Fibroblast of upper back skin (primary cell): ENCODE measurements at regions not wholly inside any gene's neighbourhood (a gene's known extent, or its start where the extent isn't known, plus 50 kb on each side); places are given as distances from the start of the nearest gene placed in this dataset.

Experiments
- DNase-seq: peaks from one replicate; pipeline ENCODE4 v3.0.0-alpha.2; 2013

DNA sequence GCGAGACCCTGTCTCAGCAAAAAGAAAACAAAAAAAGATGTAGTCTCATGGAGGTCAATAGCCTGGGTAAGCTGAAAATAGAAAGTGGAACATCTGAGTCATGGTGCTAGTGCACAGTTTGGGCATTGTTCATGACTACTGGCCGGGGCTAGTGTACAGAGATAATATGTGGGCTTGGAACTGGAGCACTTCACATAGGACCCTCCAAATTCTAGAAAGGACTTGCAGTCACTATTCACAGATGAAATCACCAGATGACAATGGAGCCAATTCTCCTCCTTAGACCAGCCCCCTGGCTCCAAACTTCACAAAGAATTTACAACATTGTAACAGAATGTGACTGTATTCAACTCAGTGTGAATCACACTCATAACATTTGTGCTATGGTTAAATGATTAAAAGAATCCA, 367.8 kb upstream of the SLC7A11 start:
- DNase-seq: peak; percentile 78

DNA sequence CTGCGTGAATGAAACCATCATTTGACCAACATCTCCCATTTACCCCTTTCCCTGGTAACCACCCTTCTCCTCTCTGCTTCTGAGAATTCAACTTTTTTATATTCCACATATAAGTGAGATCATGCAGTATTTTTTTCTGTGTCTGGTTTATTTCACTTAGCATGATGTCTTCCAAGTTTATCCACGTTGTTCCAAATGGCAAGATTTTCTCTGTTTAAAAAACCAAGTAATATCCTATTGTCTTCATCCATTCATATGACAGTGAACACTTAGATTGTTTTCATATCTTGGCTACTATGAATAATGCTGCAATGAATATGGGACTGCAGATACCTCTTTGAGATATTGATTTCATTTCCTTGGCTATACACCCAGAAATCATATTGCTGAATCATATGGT, 362.4 kb upstream of the SLC7A11 start:
- DNase-seq: no peak

DNA sequence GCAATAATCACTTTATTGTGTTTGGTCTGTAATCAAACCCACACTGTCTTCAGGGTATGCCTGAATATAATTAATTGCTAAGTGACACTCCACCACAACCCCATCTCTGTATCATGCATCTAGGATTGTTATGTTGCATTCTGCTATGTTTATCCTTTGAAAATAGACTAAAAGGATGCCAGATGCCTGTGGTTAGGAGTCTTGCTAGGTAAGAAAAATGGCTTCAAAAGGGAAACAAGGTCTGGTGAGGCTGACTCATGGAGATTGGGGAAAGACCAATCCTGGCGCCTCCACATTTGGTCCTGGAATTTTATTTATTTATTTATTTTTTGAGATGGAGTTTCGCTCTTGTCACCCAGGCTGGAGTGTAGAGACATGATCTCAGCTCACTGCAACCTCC, 360.5 kb upstream of the SLC7A11 start:
- DNase-seq: peak; percentile 55

DNA sequence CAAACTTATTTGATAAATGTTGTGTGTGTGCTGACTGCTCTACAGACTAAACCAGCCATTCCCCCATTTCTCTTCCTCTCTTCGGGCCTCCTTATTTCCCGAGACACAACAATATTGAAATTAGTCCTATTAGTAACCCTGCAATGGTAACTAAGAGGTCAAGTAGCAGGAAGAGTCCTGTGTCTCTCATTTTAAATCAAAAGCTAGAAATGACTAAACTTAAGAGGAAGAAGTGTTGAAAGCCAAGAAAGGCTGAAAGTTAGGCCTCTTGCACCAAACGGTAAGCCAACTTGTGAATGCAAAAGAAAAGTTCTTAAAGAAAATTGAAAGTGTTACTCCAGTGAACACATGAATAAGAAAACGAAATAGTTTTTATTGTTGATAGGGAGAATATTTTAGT, 357.8 kb upstream of the SLC7A11 start:
- no peak for DNase-seq

DNA sequence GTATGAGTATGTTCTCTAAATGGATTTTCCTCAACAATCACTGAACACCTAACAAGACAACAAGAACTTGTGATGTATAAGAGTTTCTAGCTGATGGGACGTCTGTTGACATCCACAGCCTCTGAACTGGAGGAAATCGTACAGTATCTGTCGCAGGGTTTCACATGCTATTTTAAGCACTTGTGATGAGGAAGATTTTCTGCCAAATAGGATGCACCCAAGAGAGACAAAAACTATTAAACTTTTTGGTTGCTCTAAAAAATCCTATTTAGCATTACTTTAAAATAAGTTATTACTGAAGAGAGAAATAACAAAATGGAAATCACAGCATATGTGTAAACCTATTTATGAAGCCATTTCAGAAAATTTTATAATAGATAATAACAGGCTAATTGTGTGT, 356.1 kb upstream of the SLC7A11 start:
- DNase-seq: no peak

DNA sequence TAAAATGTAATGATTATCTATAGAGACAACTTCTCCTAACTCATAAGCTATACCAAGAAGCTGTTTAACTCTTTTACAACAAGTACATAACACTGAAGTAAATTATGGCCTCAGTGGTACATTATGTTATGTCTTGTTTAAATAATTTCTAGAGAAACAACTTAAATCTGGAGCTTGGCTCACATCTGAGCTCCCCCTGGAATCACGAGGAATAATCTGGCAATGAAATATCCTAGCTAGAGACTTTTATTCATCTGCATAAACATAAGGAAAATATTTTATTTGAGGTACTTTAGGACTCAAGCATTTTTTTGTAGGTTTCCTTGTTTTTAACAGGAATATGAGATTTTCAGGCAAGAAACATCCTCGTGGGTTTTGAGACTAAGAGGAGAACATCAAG, 354.7 kb upstream of the SLC7A11 start:
- DNase-seq: no peak

DNA sequence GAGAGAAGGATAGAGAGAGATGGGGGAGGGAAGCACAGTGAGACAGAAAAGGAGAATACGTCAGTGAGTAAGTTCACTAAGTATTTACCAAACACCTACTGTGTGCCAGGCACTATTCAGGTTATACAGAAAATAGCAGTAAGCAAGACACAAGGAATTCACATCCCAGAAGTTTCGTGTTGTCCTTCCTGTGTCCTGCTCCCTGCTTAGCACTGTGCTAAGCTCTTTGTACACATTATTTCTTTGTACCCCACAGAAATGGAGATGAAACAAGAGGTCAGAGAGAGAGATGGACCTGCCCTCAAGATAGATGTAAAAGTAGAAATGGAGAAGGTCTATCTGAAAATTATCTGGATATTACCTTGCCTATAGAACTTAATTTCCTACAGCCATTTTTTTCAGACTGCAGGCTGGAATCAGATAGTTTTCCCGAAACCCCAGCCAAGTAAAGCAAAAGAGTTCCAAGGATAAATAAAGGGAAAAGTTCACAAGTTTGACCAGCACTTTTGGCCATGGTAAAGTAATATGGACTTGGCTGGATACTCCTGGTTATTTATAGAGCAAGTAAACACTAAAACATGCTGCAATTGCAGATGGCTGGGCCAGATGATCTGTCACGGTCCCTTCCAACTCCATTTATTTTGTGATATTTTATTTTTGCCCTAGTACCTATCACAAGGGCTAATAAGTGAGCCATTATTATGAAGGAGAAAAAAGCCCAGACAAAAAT, 353.7 kb upstream of the SLC7A11 start:
- peak; percentile 5 for DNase-seq

DNA sequence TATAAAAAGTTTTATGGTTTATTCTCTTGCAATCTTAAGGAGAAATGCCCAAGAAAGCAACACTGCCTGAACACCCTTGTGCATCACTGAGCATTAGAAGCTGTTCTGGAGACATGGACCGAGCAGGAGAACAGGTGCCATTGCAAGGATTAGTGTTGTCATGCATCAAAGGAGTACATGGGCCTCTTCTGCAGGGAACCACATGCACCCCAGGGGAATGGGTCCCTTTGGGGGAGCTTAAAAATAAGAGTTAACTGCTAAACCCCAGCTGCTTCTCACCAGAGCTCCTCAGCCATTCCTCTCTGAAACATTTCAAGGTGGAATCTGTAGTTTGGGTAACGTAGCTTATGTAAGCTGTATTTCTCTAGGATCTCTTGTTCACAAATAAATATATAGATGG, 353.0 kb upstream of the SLC7A11 start:
- no peak for DNase-seq

DNA sequence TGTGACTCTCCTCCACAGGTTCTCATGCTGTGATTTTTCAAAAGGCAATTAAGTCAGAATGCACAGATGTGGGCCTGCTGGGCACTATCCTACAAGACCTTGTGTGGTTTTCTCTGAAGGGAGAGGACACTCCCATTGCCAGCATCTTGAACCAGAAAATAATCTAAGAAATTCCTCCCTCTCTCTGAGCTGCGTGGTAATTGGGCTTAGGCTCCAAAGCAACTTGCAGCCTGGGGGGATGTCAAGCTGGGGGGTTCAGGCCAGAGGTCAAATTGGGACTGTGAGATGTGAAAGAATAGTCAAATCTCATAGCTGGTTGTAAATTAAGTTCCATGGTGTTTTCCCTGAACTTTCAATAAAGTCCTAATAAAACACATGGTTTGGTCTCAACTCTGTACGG, 350.6 kb upstream of the SLC7A11 start:
- DNase-seq: no peak

DNA sequence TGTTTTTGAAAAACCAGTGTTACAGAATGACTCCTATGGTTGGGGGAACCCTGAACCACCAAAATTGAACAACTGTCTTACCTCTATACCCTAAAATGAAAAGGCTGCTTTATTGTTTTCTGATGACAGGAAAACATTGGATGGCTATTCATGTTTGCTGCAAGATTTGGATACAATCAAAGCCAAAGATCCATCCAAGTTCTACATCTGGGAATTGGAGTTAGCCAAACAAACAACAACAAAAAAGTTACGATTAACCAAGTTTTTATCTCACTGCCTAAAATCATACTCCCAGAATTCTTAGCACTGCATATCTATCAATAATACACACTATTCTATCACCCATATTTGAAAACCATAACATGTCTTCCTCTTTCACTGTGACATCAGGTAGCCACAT, 349.7 kb upstream of the SLC7A11 start:
- DNase-seq: no peak

DNA sequence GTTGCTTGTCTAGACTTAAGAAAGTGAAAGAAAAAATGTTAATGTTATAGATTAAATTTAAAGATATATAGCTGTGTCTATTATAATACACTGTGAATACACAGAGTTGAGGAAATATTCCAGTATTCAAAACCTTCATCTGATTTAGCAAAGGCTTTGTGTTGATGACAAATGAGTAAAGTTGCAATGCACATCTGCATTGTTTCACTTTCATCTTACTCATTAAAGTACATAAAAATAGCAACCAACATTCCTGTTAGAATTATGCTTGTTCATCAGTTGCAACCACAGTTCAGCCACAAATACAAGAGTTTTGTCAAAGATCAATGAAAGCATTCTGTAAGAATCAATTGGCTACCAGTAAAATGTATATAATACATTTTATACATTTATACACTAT, 346.4 kb upstream of the SLC7A11 start:
- no peak for DNase-seq

DNA sequence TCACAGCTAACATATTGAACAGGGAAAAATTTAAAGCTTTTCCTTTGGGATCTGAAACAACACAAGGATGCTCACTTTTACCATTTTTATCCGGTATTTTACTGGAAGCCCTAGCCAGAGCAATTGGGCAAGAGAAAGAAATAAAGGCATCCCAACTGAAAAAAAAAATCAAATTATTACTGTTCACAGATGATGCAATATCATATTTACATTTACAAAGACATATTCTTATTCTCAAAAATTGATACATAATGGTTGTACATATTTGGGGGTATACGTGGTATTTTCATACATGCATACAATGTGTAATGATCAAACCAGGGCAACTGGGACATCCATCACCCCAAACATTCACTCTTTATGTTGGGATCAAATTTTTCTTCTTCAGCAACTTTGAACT, 337.0 kb upstream of the SLC7A11 start:
- DNase-seq: no peak

DNA sequence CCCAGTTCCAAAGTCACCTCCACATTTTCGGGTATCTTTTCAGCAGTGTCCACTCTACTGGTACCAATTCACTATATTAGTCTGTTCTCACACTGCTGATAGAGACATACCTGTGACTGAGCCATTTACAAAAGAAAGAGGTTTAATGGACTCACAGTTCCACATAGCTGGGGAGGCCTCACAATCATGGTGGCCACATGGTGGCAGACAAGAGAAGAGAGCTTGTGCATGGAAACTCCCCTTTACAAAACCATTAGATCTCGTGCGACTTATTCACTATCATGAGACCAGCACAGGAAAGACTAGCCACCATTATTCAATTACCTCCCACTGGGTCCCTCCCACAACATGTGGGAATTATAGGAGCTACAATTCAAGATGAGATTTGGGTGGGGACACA, 335.7 kb upstream of the SLC7A11 start:
- peak; percentile 27 for DNase-seq

DNA sequence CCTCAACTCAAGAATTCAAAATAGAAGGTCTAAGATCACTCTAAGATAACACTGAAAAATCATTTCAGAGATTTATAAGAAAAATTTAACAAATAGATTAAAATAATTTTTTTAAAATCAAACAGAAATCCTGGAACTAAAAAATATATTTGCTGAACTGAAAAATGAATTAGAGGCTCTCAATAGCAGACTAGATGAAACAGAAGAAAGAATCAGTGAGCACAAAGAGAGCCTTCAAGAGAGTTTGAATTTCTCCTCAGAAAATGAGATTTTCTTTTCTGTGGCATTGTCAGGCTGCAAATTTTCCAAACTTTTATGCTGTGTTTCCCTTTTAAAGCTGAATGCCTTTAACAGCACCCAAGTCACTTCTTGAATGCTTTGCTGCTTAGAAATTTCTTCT, 335.0 kb upstream of the SLC7A11 start:
- DNase-seq: no peak

DNA sequence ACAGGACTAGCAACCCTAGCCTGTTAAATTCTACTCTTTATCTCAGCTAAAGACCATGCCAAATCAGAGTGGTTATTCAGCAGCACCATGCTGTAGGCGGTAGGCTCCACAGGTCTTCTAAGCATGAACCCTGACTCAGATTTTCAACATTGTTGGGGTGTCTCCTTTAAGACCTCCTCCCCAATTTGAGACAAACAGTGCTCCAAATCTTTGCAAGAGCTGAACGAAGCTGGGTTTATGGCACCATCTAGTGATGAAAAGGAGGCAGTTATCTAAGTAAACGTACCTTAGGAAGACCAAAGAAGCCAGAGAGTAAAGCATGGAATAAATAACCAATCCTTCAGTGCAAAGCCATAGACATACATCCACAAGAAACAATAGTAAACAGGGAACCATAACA, 334.5 kb upstream of the SLC7A11 start:
- peak; percentile 41 for DNase-seq

DNA sequence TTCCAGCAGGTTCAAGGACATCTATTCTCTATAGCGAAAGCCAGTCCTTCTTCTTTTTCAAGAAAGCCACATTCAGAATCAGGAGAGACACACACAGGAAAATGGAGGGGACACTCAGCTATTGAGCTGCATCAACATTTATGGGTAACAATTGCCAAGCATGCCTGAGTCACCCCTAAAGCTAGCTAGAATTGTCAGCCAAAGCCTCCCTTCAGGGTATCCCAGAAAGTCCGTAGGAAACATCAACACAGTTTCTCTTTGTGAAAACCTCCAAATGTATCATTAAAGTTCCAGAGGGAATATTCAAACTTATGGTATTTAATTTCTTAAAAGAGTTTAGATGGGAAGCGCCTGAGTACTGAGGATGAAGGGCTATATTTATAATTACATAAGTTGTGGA, 331.1 kb upstream of the SLC7A11 start:
- no peak for DNase-seq

DNA sequence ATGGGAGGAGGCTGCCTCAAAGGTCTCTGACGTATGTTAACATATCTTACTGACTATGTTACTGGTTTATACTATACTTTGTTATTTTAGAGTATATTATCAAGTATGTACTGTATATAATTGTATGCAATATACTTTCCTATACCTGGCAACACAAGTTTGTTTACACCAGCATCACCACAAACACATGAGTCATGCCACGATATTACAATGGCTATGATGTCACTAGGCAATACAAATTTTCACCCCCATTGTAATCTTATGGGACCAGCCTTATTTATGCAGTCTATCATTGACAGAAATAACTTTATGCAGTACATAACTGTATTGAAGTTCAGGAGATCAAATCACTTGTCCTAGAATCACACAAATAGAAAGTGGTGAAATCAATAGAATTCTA, 329.9 kb upstream of the SLC7A11 start:
- no peak for DNase-seq

DNA sequence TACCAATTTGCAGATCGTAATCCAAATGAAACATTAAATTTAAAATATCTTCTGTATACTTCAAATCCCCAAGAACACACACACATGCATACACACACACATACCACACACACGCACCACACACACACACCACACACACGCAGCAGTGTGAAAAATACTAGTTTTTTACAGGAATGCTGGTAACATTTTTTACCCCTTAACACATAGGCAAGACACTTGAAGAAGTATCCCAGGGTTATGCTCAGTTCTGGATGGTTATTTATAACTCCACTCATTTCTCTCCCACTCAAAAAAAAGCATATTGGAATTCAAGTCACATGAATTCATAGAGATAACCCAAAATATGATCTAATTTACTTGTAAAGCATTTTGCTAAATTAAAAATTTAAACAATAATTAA, 325.5 kb upstream of the SLC7A11 start:
- DNase-seq: peak; percentile 47

DNA sequence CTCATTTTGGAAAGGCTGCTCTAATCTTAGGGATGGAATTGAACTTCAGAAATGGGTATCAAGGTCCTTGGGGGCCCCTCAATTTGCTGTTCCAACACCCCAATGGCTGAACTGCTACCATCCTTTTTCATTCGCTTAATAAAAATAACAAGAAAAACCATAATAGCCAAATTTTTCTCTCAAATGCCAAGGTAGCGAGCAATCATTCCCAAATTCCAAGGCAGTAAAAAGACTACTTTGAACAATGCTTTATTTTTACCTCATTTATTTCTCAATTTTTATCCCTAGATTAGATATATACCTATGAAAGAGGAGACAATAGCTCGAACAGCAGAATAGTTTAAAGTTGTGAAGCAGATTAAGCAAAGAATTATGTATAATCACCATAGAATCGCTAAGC, 323.4 kb upstream of the SLC7A11 start:
- DNase-seq: peak; percentile 25

DNA sequence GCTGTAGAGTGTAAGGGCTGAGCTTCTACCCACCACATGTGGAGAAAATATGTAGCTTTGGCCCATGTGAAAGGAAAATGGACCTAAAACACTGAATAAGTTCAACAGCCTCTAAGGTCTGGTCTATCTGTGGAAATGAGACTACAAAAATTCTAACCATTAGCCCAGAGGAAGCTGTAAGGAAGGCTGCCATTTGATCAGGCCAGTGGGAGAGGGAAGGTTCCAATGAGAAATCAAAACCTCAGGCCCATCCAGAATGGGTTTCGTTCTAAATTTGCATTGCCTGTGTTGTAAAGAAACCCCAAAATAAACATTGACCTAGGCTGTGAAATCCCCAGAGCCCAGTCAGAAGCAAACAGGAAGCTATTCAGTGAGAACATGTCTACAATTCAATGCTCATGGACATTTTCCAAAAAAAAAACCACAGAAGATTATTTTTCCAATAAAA, 320.4 kb upstream of the SLC7A11 start:
- DNase-seq: peak; percentile 81

DNA sequence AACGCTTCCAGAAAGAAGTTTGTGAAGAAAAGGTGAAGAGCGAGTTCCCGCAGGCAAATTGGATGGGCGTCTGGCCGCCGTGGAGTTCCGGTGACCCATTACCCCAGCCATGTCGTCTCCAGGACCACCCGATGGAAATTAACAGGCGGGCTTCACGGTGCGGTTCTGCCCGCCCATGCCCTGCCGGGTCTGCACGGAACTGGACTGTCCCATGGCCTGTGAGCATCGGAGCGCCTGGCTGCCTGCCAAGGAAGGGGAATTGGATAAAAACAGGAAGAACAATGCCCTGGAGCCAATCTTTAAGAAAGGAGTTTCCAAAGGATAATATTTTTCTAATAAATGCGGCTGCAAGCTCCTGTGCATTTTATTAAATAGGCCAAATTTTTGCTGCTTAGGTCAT, 319.8 kb upstream of the SLC7A11 start:
- no peak for DNase-seq

DNA sequence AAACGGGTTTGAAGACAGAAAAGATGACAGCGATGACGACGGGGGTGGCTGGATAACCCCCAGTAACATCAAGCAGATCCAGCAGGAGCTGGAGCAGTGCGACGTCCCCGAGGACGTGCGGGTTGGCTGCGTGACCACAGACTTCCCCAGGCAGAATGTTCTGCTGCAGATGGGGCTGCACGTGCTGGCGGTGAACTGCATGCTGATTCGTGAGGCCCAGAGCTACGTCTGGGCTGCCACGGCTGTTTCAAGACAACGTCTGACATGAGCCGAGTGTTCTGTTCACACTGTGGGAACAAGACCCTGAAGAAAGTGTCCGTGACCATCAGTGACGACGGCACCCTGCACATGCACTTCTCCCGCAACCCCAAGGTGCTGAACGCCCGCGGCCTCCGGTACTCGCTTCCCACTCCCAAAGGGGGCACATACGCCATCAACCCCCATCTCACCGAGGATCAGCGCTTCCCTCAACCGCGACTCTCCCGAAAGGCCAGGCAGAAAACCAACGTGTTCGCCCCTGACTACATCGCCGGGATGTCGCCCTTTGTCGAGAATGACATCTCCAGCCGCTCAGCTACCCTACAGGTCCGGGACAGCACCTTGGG, 319.2 kb upstream of the SLC7A11 start:
- DNase-seq: no peak

DNA sequence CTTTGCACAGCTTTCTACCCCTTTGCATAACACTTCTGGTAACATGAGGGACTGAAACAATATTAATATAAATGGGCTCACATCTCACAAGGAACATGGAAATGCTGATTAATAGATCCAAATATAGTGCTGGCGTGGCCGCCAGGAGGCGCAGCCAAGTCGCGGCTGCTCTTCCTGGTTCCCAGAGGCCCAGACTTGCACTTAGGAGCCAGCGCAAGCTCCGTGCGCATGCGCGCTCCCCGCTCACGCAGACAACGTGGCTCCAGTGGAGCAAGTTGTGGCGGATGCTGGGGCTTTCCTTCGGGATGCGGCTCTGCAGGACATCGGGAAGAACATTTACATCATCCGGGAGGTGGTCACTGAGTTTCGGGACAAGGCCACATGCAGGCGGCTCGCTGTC, 318.3 kb upstream of the SLC7A11 start:
- no peak for DNase-seq

DNA sequence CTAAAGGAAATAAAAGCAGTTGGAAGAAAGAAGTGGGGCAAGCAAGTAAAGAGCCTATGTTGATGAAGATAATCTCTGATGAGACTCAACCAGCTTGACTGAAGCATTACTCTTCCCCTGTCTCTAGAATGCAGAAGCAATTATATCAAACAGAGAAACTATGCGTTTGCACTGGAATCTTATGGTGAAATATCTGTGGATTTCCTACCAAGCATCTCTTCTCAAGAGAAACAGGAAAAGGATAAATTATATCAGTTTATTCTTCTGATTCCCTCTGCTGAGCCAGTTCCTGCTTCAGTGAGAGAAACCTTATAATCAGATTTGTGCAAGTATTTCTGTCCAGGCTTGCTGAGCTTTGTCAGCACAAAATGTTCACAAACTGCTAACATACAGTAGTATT, 316.7 kb upstream of the SLC7A11 start:
- no peak for DNase-seq

DNA sequence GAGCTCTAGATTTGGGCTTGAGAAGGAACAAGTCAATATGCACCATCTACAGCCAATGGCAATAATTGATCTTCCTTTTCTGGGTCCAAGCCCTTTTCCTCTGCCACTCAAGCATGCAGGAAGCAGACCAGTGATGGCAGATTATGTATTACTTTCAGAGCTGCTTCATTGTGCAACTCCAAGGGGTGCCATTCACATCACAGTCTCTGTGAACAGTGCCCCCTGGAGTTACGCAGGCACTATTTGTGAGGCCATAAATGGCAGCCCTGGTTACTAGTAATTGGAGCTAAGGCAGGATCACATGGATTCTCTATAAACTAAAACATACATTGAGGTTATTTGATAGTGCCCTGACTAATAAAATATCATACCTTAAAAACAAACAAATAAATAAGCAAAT, 313.4 kb upstream of the SLC7A11 start:
- DNase-seq: no peak
